SK-N-MC (cell line): ENCODE measurements at regions not wholly inside any gene's neighbourhood (a gene's known extent, or its start where the extent isn't known, plus 50 kb on each side); places are given as distances from the start of the nearest gene placed in this dataset.

ENCODE experiments used
- EZH2 ChIP-seq: fragments of 200-600 bp; sonication (generic); IDR thresholded peaks from one replicate; pipeline ENCODE4 v1.6.1; 2017; ENCODE audit warnings: antibody characterized with exemption
- FOXP2 ChIP-seq: optimal IDR thresholded peaks from 2 replicates; pipeline ENCODE3; 2011; ENCODE audit warnings: mild to moderate bottlenecking, moderate library complexity; ENCODE audit not compliant: insufficient read depth; ENCODE audit errors: extremely low read length, control extremely low read depth
- POLR2AphosphoS5 ChIP-seq: IDR thresholded peaks from 2 replicates; pipeline ENCODE4 v1.6.1; 2012; ENCODE audit warnings: mild to moderate bottlenecking, low read depth, low read length, borderline replicate concordance

DNA sequence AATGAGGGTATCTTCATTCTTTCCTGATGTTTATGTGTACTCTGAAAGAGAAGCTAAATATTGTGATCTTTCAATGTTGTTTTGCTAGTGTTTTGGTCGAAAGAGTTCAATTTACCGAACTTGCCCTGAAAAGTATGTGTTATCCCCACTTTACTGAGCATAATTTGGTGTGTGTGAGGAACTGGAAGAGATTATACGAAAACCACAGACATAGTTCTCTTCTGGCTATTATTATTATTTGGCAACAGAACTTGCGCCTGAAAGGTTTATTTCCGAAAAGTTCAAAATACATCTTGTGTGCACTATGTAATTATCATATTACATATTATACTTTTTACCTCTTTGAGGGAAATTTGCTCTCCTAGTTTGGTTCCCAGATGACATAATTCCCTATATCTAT lies 232.5 kb upstream of the INTU start:
- no peak for TF ChIP-seq POLR2AphosphoS5
- TF ChIP-seq EZH2: no peak
- TF ChIP-seq FOXP2: no peak
